ENCODE measurements at regions not wholly inside any gene's neighbourhood (a gene's known extent, or its start where the extent isn't known, plus 50 kb on each side); places are given as distances from the start of the nearest gene placed in this dataset.

GRCh38 chr7:35581605-35582210 lies 113.2 kb downstream of the HERPUD2 start:
- DNase-seq: no peak

DNA sequence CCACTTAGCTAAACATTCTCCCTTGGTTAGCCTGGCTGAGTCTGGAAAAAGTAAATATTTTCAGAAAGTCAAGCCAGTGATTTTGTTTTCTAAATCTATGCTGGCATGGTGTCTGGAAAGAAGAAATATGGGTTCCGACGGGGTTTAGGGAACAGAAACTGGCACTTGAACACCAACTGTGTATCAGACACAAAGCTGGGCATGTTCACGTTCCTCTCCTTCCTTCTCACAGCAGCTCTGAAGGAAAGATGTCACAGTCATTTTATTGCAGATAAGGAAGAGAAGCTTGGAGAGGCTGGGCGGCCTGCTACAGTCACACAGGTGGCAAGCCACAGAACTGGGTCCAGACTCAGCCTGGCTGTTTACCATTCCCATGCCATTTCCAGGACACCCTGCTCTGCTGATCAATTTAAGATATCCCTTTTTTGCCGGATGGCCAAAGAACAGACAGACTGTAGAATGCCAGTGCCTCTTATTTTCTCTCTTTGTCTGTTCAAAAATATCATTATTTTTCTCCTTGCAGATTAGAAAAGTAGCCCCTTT lies 118.8 kb downstream of the HERPUD2 start:
- DNase-seq: no peak

DNA sequence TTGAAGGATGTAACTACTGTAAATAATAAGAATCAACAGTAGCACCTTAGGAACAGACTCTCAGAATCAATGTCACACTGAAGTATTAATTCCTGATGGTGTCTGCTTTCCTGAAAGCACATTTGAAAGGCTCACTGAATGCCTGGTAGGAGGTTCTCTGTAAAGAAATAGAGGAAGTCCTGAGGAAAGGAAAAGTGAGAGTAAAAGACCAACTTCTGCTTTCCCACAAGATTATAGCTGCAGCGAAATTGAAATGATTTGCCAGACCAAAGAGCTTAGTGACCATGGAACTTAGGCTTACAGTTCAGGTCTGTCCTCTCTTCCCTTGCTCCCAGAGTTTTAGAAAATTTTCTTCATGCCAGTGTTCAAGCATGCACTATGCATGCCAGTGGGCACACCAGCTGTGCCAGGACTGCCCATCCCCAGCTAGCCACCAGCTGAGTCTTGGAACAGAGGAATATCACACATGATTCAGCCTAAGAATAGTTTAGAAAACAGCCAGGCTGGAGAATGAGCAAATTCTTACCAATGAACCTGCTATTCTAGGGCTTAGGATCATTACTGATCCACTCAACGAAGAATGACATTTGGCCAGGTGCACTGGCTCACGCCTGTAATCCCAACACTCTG lies 123.2 kb downstream of the HERPUD2 start:
- no peak for DNase-seq

DNA sequence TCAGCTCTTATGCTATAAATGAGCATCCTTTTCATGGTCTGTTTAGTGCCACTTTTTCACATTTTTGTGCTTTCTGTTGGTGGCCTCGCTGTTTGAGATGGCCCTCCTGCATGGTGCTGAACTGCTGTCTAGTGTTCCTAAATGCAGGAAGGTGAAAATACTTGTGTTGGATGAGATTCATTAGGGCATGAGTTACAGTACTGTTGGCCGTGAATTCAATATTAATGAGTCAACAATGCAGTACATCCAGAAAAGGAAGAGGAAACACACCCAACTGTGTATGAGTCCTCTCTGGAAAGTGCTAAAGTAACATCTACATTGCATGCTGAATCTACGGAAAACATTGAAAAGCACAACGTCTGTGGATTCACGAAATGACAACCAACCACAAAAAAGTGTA lies 124.0 kb downstream of the HERPUD2 start:
- DNase-seq: no peak

DNA sequence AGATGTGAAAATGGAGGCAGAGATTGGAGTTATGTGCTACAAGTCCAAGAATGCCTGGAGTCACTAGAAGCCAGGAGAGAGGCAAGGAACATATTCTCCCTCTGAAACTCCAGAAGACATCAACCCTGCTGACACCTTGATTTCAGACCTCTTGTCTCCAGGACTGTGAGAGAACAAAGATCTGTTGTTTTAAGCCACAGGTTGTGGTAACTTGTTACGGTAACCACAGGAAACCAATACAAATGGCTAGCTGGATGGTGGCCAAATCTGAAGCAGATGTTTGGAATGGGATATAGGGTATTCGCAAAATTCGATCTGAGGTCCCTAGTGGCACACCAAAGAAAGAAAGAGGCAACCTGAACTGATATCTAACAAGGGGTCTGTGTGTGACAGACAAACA lies 129.0 kb downstream of the HERPUD2 start:
- DNase-seq: no peak

GRCh38 chr7:35558841-35559240 lies 136.1 kb downstream of the HERPUD2 start:
- DNase-seq: no peak

GRCh38 chr7:35556515-35557471 lies 138.1 kb downstream of the HERPUD2 start:
- DNase-seq: no peak

- no peak for DNase-seq
Measured at GRCh38 chr7:35555934-35556333, 139.0 kb downstream of the HERPUD2 start.

GRCh38 chr7:35555386-35555785 lies 139.5 kb downstream of the HERPUD2 start:
- DNase-seq: no peak

- DNase-seq: no peak
Measured at GRCh38 chr7:35553519-35553918, 141.4 kb downstream of the HERPUD2 start.

DNA sequence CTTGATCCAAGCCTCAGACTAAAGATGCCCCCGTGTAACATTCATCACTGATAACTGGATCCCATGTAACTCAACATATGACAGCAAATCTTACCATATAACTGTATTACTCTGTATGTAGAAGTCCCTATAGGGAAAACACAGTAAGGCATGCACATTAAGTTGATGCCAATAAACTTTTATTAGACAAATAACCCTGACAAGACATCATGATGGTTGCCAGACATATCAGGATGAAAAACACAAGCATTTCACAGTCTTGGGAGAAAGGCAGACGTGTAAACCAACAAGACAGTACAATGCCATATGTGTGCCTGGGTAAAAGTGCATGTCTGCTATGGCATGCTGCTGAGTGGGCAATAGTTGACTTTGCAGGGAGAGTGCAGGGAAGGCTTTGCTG lies 142.2 kb downstream of the HERPUD2 start:
- DNase-seq: no peak

GRCh38 chr7:35551321-35552081 lies 143.4 kb downstream of the HERPUD2 start:
- no peak for DNase-seq

GRCh38 chr7:35550831-35551230 lies 144.1 kb downstream of the HERPUD2 start:
- DNase-seq: no peak

- DNase-seq: no peak
Measured at GRCh38 chr7:35549781-35550180, 145.2 kb downstream of the HERPUD2 start.

GRCh38 chr7:35548291-35548690 lies 146.6 kb downstream of the HERPUD2 start:
- DNase-seq: no peak

DNA sequence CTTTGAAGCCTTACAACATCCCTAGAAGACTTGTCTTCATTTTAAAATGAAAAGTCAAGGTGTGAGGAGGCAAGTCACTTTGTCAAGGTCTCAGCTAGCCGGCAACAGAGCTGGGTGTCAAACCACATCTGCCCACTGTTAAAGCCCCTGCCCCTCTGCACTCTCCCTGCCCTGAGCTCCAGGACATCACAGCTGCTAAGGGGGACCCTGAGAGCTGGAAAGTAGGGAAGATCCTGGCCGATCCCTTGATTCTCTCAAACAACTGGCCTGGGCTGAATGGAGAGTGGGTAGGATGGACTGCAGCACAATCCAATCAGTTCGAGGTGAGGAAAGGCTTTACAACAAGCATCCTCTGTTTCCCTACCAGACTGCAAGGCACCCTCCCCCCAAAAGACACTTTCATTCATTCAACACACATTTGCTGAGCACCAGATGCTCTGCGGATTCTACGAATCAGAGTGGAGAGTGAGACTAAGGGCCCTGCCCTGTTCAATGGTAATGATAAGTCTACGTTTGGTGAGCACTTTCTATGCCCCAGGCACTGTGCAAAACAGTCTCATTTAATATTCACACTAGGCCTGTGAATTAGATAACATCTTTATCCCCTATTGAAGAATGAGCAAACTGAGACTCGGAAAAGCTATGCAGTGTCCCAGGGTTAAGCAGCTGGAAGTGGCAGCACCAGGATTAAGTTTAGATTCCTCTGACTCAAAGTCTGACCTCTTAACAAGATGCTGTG lies 148.1 kb downstream of the HERPUD2 start:
- DNase-seq: no peak

DNA sequence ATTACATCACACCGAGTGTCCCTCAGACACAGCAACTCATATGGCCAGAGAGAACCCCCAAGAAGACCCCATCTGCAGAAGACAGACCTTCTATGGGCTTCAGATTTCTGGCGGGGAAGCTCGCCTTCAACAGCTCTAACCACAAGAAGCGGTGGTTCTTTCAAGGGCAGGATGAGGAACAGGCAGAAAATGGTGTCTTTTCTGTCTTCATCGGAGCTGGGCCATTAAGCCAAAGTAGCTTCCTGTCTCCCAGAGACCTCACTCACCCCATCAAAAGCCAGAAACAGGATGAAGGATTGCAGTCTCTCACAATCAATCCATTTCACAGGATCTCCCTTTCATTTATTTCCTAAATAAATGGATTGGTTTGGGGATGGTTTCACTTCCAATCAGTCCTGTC lies 149.1 kb downstream of the HERPUD2 start:
- DNase-seq: no peak

DNA sequence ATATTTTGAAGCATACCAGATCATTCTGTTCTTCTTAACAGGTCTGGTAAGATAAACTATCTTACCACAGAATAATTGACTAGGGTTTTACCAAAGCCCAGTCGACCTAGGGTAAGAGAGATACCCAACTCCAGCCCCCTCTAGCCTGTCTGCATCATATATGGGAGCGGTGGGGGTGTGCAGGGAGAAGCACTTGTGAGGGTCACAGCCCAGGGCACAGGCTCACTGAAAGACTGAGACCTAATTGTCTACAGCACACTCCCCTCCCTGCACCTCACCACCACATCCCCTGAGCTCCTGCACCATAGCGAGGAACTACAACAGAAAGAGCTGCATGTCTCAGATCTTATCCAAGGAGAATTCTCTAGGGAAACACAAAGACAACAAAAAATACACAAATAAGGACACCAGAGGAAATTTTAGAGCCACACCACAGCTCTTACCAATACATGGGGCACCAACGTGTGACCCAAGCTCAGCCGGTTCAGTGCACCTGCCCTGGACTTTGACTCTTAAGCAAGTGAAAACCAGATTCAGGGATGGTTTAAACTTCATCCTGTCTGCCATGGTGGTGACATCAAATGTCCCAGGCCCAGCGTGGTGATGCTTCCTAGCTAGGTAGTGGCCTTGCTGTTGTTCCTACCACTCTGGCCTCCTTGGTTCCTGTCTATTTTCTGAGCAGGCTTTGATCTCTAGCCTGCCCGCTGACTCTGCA lies 150.8 kb downstream of the HERPUD2 start:
- DNase-seq: no peak

DNA sequence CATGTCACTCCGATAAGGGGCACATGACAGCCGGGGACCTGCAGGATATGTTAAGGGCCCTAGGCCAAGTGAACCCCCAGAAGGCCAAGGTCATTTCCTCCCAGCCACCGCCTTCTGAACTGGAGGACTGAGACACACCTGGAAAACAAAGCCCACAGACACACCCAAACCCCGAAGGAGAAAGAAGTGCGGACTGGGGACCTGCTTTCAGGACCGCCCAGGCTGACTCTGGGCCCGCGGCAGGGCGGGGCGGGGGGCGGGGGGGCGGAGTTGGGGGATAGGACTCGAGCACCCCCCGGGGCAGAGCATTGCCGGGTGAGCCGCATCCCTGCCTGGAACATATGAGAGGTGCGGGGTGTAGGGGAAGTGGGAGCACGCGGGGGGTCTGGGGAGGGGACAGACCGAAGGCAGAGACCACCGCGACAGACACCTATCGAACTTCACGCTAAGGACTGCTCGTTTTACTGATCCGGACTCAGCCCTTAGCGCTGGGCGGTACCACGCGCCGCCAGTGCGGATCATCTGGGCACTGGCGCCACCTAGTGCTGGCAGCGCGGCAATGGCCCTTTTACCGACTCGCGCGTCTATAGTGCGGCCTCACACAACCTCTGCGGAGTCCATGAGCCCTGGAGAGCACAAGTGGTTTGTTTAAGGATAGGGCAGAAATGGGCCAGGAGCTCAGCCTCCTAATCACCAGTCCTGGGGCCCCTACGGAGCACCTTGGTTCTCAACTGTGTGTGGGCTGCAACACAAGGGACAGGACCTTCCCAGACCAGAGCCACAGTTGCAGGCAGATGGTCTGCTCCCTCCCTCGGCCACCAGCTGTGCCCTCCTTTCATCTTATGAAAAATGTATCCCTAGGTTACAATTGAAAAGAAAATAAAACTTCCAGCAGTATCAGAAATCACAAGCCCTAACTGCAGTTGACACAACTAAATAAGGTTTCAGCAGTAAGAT lies 157.6 kb downstream of the HERPUD2 start:
- peak; percentile 65 for DNase-seq

- no peak for DNase-seq
Measured at GRCh38 chr7:35536396-35536826, 158.5 kb downstream of the HERPUD2 start.
